ENCODE measurements at regions not wholly inside any gene's neighbourhood (a gene's known extent, or its start where the extent isn't known, plus 50 kb on each side); places are given as distances from the start of the nearest gene placed in this dataset.

DNA sequence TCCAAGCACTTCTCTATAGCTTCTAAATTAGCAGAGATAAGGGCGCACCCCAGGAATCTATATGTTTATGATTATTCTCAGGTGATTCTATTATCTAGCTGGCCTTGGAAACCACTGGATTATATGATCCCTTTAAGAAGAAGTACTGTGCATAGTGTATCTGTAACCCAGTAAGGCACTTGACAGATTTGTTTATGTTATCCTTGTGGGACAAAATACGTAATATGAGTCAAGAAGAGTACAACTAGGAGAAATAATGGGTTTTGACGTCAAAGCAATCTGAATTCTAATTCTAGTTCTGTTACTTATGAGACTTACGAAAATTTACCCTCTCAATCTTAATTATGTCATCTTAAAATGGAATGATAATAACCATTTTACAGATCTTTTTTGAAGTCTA lies 259.6 kb upstream of the NAV3 start:
- H3K27me3 ChIP-seq, result no peaks in the 10 kb centered on the region
- no peak overlapping the region for H3K4me3 ChIP-seq
- H3K27ac ChIP-seq, result no peak overlapping the region
- DNase-seq (ENCODE audit: low spot score), result no peak
- TF ChIP-seq EZH2phosphoT487 (IDR thresholded peaks at IDR 0.05), result no peak
- no peaks in the 10 kb centered on the region for H3K79me2 ChIP-seq (ENCODE audit: low read depth)
- H3K27ac Mint-ChIP-seq, result no peak overlapping the region
- no peak overlapping the region for H3K4me2 ChIP-seq
- H3K27me3 Mint-ChIP-seq (ENCODE audit: insufficient read depth, low read depth), result no peaks in the 10 kb centered on the region
- no peak overlapping the region for H2AFZ ChIP-seq (replicated peaks)
- H3K4me3 Mint-ChIP-seq, result no peak overlapping the region
- no peaks in the 10 kb centered on the region for H3K9me3 Mint-ChIP-seq
- no peaks in the 10 kb centered on the region for H3K36me3 Mint-ChIP-seq
- no peaks in the 10 kb centered on the region for H4K20me1 ChIP-seq (ENCODE audit: low read depth)
- no peak overlapping the region for H3K9ac ChIP-seq
- H3K9me3 ChIP-seq (ENCODE audit: low read depth), result no peaks in the 10 kb centered on the region
- no peaks in the 10 kb centered on the region for H3K4me1 Mint-ChIP-seq
- no peaks in the 10 kb centered on the region for H3F3A ChIP-seq (ENCODE audit: low read depth)
- no peaks in the 10 kb centered on the region for H3K36me3 ChIP-seq
- H3K4me1 ChIP-seq, result peaks cover 8% of the 10 kb centered on the region

GRCh38 chr12:77569876-77570275 lies 260.8 kb upstream of the NAV3 start:
- no peaks in the 10 kb centered on the region for H3K9me3 Mint-ChIP-seq
- Histone ChIP-seq H2AFZ (replicated peaks) (no peak overlapping the region), H3K79me2 (ENCODE audit: low read depth) (no peaks in the 10 kb centered on the region), H3K27me3 (no peaks in the 10 kb centered on the region), H3K4me1 (peaks cover 8% of the 10 kb centered on the region), H3F3A (ENCODE audit: low read depth) (no peaks in the 10 kb centered on the region), H3K4me2 (no peak overlapping the region), H3K9me3 (ENCODE audit: low read depth) (no peaks in the 10 kb centered on the region), H4K20me1 (ENCODE audit: low read depth) (no peaks in the 10 kb centered on the region), H3K9ac (no peak overlapping the region), H3K27ac (no peak overlapping the region), H3K36me3 (no peaks in the 10 kb centered on the region), H3K4me3 (no peak overlapping the region)
- TF ChIP-seq EZH2phosphoT487 (IDR thresholded peaks at IDR 0.05), result no peak
- no peak overlapping the region for H3K27ac Mint-ChIP-seq
- H3K4me3 Mint-ChIP-seq, result no peak overlapping the region
- no peaks in the 10 kb centered on the region for H3K27me3 Mint-ChIP-seq (ENCODE audit: insufficient read depth, low read depth)
- DNase-seq (ENCODE audit: low spot score), result no peak
- H3K4me1 Mint-ChIP-seq, result no peaks in the 10 kb centered on the region
- no peaks in the 10 kb centered on the region for H3K36me3 Mint-ChIP-seq

DNA sequence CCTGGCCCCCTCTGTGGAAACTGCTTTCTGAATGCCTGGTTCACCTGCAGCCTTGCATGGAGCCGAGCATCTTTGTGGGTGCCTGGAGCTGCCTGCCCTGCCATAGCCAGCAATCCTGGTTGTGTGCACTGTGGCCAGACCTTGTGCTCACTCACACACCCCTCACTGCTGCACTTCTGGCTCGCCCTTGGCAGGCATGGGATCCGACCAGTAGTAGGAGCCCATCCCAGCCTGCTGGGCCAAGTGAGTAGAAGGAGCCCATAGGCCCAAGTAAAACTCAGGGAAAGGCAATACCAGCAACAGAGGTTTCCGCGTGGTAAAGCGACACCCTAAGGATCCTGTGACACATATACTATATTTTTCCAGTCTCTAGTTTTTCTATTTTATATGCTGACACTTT lies 270.0 kb upstream of the NAV3 start:
- Histone ChIP-seq H2AFZ (replicated peaks) (no peak overlapping the region), H3K9me3 (ENCODE audit: low read depth) (no peaks in the 10 kb centered on the region), H3K27me3 (no peaks in the 10 kb centered on the region), H3K27ac (no peak overlapping the region), H3K4me2 (no peak overlapping the region), H3F3A (ENCODE audit: low read depth) (no peaks in the 10 kb centered on the region), H3K79me2 (ENCODE audit: low read depth) (no peaks in the 10 kb centered on the region), H3K9ac (no peak overlapping the region), H3K4me3 (no peak overlapping the region), H4K20me1 (ENCODE audit: low read depth) (no peaks in the 10 kb centered on the region), H3K4me1 (no peaks in the 10 kb centered on the region), H3K36me3 (no peaks in the 10 kb centered on the region)
- H3K27ac Mint-ChIP-seq, result no peak overlapping the region
- peaks cover 5% of the 10 kb centered on the region for H3K9me3 Mint-ChIP-seq
- no peak overlapping the region for H3K4me3 Mint-ChIP-seq
- H3K4me1 Mint-ChIP-seq, result no peaks in the 10 kb centered on the region
- H3K27me3 Mint-ChIP-seq (ENCODE audit: insufficient read depth, low read depth), result peaks cover 4% of the 10 kb centered on the region
- TF ChIP-seq EZH2 (IDR thresholded peaks at IDR 0.05) (no peak), CTCF (IDR thresholded peaks at IDR 0.05) (no peak), EZH2phosphoT487 (IDR thresholded peaks at IDR 0.05) (no peak)
- no peak for DNase-seq (ENCODE audit: low spot score)
- peaks cover 7% of the 10 kb centered on the region for H3K36me3 Mint-ChIP-seq

GRCh38 chr12:77559400-77560074 lies 271.2 kb upstream of the NAV3 start:
- Histone ChIP-seq H3F3A (ENCODE audit: low read depth) (no peaks in the 10 kb centered on the region), H3K27ac (no peak overlapping the region), H3K36me3 (no peaks in the 10 kb centered on the region), H3K4me1 (no peaks in the 10 kb centered on the region), H2AFZ (replicated peaks) (no peak overlapping the region), H3K9ac (no peak overlapping the region), H3K4me3 (no peak overlapping the region), H3K4me2 (no peak overlapping the region), H3K9me3 (ENCODE audit: low read depth) (no peaks in the 10 kb centered on the region), H3K27me3 (no peaks in the 10 kb centered on the region), H4K20me1 (ENCODE audit: low read depth) (no peaks in the 10 kb centered on the region), H3K79me2 (ENCODE audit: low read depth) (no peaks in the 10 kb centered on the region)
- TF ChIP-seq CTCF (IDR thresholded peaks at IDR 0.05) (no peak), EZH2 (IDR thresholded peaks at IDR 0.05) (no peak), EZH2phosphoT487 (IDR thresholded peaks at IDR 0.05) (no peak)
- no peak for DNase-seq (ENCODE audit: low spot score)
- H3K27me3 Mint-ChIP-seq (ENCODE audit: insufficient read depth, low read depth), result peaks cover 4% of the 10 kb centered on the region
- H3K4me3 Mint-ChIP-seq, result no peak overlapping the region
- H3K27ac Mint-ChIP-seq, result no peak overlapping the region
- H3K36me3 Mint-ChIP-seq, result peaks cover 6% of the 10 kb centered on the region
- peaks cover 5% of the 10 kb centered on the region for H3K9me3 Mint-ChIP-seq
- no peaks in the 10 kb centered on the region for H3K4me1 Mint-ChIP-seq

Data from neural progenitor cell (in vitro differentiated cells).